KMS-11 (cell line): ENCODE measurements at regions not wholly inside any gene's neighbourhood (a gene's known extent, or its start where the extent isn't known, plus 50 kb on each side); places are given as distances from the start of the nearest gene placed in this dataset.

Source experiments
- H2AFZ ChIP-seq: fragments of 200-600 bp; sonication (generic); 2 replicates; pipeline ENCODE4 v1.6.1; 2016; ENCODE audit warnings: antibody characterized with exemption, mixed run types, low read depth
- H3K27ac ChIP-seq: fragments of 200-600 bp; sonication (generic); 2 replicates; pipeline ENCODE4 v1.6.1; 2016; ENCODE audit warnings: mild to moderate bottlenecking, mixed run types
- H3K27me3 ChIP-seq: fragments of 200-600 bp; sonication (generic); 2 replicates; pipeline ENCODE4 v1.6.1; 2017; ENCODE audit warnings: mild to moderate bottlenecking, low read depth, mixed run types, moderate library complexity; ENCODE audit not compliant: insufficient read depth
- H3K36me3 ChIP-seq: fragments of 200-600 bp; sonication (generic); 2 replicates; pipeline ENCODE4 v1.6.1; 2017; ENCODE audit warnings: mild to moderate bottlenecking, mixed run types; ENCODE audit not compliant: insufficient read depth
- H3K4me1 ChIP-seq: fragments of 200-600 bp; sonication (generic); 2 replicates; pipeline ENCODE4 v1.6.1; 2016; ENCODE audit warnings: mild to moderate bottlenecking, low read depth, mixed run types; ENCODE audit not compliant: poor library complexity, severe bottlenecking
- H3K4me2 ChIP-seq: fragments of 200-600 bp; sonication (generic); 2 replicates; pipeline ENCODE4 v1.7.0; 2016; ENCODE audit warnings: mild to moderate bottlenecking, mixed run types
- H3K4me3 ChIP-seq: fragments of 200-600 bp; sonication (generic); IDR thresholded peaks from 2 replicates; pipeline ENCODE4 v1.6.1; 2017; ENCODE audit warnings: low read depth, low read length, mixed read lengths; ENCODE audit not compliant: insufficient read depth
- H3K79me2 ChIP-seq: fragments of 200-600 bp; sonication (generic); 2 replicates; pipeline ENCODE4 v1.6.1; 2016; ENCODE audit warnings: low read depth, mixed run types; ENCODE audit not compliant: insufficient read depth
- H3K9ac ChIP-seq: fragments of 200-600 bp; sonication (generic); 2 replicates; pipeline ENCODE4 v1.6.1; 2016; ENCODE audit warnings: mild to moderate bottlenecking, mixed run types
- H4K20me1 ChIP-seq: fragments of 200-600 bp; sonication (generic); 2 replicates; pipeline ENCODE4 v1.6.1; 2016; ENCODE audit warnings: mild to moderate bottlenecking, mixed run types; ENCODE audit not compliant: insufficient read depth
- TF ChIP-seq, protein P1 (sequence below): fragments of 200-600 bp; sonication (generic); conservative IDR thresholded peaks from 2 replicates; pipeline ENCODE4 v1.6.1; 2017; ENCODE audit warnings: low read depth, mild to moderate bottlenecking, antibody characterized with exemption, low read length, moderate library complexity, mixed read lengths

DNA sequence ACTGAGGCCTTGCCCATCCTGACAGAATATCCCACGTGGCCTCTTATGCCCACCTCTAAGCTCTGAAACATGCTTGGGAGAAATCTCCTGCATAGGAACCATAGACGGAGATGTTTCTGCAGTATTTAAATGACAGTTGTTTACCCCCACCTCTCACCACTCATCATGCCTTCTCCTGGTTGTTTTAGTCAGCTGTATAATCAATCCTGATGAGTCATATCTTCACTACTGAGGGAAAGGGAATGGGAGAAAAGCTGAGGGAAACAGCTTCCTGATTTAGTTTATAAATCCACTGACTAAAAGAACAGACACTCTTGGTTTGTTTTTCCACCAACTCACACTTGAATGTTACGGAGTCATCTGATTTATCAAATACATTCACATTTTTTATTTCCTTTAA is 113.2 kb upstream of the TENT5A start:
- Histone ChIP-seq H3K4me2 (no peak overlapping the region), H3K27me3 (no peaks in the 10 kb centered on the region), H4K20me1 (no peaks in the 10 kb centered on the region), H3K4me1 (no peaks in the 10 kb centered on the region), H2AFZ (no peak overlapping the region), H3K36me3 (no peaks in the 10 kb centered on the region), H3K79me2 (no peaks in the 10 kb centered on the region), H3K4me3 (no peak overlapping the region), H3K9ac (no peak overlapping the region), H3K27ac (no peak overlapping the region)
- TF ChIP-seq, protein P1, sequence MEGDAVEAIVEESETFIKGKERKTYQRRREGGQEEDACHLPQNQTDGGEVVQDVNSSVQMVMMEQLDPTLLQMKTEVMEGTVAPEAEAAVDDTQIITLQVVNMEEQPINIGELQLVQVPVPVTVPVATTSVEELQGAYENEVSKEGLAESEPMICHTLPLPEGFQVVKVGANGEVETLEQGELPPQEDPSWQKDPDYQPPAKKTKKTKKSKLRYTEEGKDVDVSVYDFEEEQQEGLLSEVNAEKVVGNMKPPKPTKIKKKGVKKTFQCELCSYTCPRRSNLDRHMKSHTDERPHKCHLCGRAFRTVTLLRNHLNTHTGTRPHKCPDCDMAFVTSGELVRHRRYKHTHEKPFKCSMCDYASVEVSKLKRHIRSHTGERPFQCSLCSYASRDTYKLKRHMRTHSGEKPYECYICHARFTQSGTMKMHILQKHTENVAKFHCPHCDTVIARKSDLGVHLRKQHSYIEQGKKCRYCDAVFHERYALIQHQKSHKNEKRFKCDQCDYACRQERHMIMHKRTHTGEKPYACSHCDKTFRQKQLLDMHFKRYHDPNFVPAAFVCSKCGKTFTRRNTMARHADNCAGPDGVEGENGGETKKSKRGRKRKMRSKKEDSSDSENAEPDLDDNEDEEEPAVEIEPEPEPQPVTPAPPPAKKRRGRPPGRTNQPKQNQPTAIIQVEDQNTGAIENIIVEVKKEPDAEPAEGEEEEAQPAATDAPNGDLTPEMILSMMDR = no peak

DNA sequence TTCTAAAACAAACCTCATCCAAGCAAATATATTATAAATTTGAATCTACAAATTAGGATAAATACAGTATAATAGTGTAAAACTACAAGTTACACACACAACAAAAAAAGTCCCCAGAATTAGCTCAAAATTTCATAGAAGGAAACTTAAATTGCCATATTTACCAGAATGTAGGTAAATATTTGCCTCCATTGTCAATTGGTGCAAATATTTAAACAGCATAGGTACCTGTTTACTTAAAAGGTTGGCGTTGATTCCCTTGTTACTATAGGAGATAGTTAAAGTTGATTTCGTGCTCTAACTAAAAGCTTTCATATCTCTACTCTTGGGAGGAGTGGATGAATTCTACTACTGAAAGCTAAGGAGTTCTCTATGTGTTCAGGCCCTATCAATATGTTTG is 111.6 kb upstream of the TENT5A start:
- Histone ChIP-seq H3K4me2 (no peak overlapping the region), H2AFZ (no peak overlapping the region)

DNA sequence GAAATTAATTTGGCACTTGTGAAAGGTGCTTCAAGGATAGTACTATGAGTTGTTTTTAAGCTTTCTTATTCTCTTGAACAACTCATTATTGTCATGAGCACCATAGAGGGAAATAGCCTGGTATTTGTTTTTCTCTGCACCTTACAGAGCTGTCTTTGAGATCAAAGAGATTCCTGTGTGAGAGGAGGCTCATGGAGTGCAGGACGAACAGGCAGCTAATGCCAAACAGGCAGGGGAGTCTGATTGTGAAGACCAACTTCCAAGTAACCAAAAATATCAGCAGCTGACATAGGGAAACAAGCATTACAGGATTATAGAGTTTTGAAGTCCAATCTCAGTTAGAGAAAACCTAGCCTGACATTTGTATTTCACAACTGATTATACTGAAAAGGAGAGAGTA is 110.6 kb upstream of the TENT5A start:
- Histone ChIP-seq H3K36me3 (no peaks in the 10 kb centered on the region), H2AFZ (no peak overlapping the region), H3K4me3 (no peak overlapping the region), H3K27ac (no peak overlapping the region), H3K4me1 (no peaks in the 10 kb centered on the region), H3K27me3 (no peaks in the 10 kb centered on the region), H3K4me2 (no peak overlapping the region), H3K9ac (no peak overlapping the region), H3K79me2 (no peaks in the 10 kb centered on the region), H4K20me1 (no peaks in the 10 kb centered on the region)
- TF ChIP-seq, protein P1 = no peak

More for the DNA sequence above, 111.6 kb upstream of the TENT5A start:
- no peak overlapping the region for H3K27ac ChIP-seq
- TF ChIP-seq, protein P1 = no peak
- H4K20me1 ChIP-seq = no peaks in the 10 kb centered on the region
- no peaks in the 10 kb centered on the region for H3K79me2 ChIP-seq
- no peaks in the 10 kb centered on the region for H3K4me1 ChIP-seq
- no peak overlapping the region for H3K9ac ChIP-seq
- H3K27me3 ChIP-seq = no peaks in the 10 kb centered on the region
- H3K4me3 ChIP-seq = no peak overlapping the region
- H3K36me3 ChIP-seq = no peaks in the 10 kb centered on the region

DNA sequence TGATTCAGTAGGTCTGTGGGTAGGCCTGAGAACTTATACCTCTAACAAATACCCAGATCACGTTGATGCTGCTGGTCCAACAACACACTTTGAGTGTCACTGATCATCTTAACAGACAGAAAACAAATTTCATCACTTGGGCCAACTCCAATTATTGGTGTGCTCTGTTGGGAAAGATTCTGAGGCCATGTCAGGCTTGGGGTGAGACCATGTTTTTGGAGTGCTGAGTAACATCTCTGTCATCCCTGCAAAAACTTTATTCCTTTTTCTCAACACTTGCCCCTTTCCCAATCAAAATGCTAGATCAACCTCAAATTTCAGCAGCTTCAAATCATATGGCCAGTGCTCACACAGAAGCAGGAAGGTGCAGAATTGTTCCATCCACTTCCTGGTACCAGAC is 108.8 kb upstream of the TENT5A start:
- H2AFZ ChIP-seq = no peak overlapping the region
- no peaks in the 10 kb centered on the region for H3K4me1 ChIP-seq

More for the DNA sequence above, 108.8 kb upstream of the TENT5A start:
- Histone ChIP-seq H4K20me1 (no peaks in the 10 kb centered on the region), H3K36me3 (no peaks in the 10 kb centered on the region), H3K9ac (no peak overlapping the region), H3K4me2 (no peak overlapping the region), H3K27ac (no peak overlapping the region), H3K27me3 (no peaks in the 10 kb centered on the region), H3K79me2 (no peaks in the 10 kb centered on the region), H3K4me3 (no peak overlapping the region)
- TF ChIP-seq, protein P1 = no peak
